Hepatocyte (in vitro differentiated cells): ENCODE measurements at regions not wholly inside any gene's neighbourhood (a gene's known extent, or its start where the extent isn't known, plus 50 kb on each side); places are given as distances from the start of the nearest gene placed in this dataset.

Experiments used
- EZH2 ChIP-seq: fragments of 200-600 bp; sonication (generic); IDR thresholded peaks from 2 replicates; pipeline ENCODE4 v1.6.1; 2016; ENCODE audit warnings: antibody characterized with exemption, mild to moderate bottlenecking, borderline replicate concordance
- TF ChIP-seq, protein P1 (sequence below): fragments of 200-600 bp; sonication (generic); IDR thresholded peaks from 2 replicates; pipeline ENCODE4 v1.5.1; 2016; ENCODE audit warnings: antibody characterized with exemption, mild to moderate bottlenecking; ENCODE audit not compliant: poor library complexity

DNA sequence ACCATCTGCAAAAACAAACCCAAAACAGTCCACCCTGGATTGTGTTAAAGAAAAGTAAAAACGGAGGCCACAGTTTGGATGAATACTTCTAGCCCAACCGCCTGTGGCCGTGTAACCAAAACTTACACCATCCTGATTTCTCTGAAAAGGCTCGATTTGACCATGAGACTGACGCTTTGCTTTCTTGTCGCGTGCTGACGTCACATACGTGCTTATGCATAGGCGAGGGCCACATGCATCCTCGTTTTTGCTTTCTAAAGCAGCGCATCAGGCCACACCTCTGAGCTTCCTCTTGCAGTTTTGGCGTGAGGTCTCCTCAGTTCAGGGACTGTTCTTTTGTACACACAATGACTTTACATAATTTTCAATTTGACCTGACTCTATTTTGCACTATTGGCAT, 526.6 kb downstream of the GLRX3 start:
- TF ChIP-seq, protein P1, sequence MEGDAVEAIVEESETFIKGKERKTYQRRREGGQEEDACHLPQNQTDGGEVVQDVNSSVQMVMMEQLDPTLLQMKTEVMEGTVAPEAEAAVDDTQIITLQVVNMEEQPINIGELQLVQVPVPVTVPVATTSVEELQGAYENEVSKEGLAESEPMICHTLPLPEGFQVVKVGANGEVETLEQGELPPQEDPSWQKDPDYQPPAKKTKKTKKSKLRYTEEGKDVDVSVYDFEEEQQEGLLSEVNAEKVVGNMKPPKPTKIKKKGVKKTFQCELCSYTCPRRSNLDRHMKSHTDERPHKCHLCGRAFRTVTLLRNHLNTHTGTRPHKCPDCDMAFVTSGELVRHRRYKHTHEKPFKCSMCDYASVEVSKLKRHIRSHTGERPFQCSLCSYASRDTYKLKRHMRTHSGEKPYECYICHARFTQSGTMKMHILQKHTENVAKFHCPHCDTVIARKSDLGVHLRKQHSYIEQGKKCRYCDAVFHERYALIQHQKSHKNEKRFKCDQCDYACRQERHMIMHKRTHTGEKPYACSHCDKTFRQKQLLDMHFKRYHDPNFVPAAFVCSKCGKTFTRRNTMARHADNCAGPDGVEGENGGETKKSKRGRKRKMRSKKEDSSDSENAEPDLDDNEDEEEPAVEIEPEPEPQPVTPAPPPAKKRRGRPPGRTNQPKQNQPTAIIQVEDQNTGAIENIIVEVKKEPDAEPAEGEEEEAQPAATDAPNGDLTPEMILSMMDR = no peak
- TF ChIP-seq EZH2 = no peak
